HG03565 (cell line): ENCODE measurements at regions not wholly inside any gene's neighbourhood (a gene's known extent, or its start where the extent isn't known, plus 50 kb on each side); places are given as distances from the start of the nearest gene placed in this dataset.

Experiments
- ATAC-seq: cut with Tn5 transposase; IDR thresholded peaks from one replicate; pipeline ENCODE4 v1.9.1; 2021; ENCODE audit warnings: mild to moderate bottlenecking, moderate library complexity; ENCODE audit not compliant: unreplicated experiment

DNA sequence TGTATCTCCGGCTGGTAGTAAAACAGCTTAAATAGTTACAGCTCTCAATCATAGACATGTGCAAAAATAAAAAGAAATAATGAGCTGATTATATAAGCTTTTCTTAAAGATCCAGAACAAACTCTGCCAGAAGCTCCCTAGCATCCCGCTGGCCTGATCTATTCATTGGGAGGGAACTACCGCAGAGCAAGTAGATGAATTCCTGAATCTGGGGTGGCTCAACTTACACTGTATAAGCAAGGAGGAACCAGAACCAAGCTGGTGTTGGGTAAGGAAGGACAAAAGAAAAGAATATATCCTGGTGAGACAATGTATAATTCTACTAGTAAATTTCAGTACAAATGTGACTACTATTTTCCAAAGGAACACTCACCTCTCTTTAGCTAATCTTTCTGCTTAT, 1122.2 kb downstream of the OLFM4 start:
- ATAC-seq: no peak

- no peak for ATAC-seq
Observed at GRCh38 chr13:54162069-54162468, 1133.5 kb downstream of the OLFM4 start.

GRCh38 chr13:54165581-54166215, 1137.1 kb downstream of the OLFM4 start:
- ATAC-seq: no peak

GRCh38 chr13:54173996-54174395, 1145.4 kb downstream of the OLFM4 start:
- ATAC-seq: no peak

- no peak for ATAC-seq
Observed at GRCh38 chr13:54175466-54175865, 1146.9 kb downstream of the OLFM4 start.

DNA sequence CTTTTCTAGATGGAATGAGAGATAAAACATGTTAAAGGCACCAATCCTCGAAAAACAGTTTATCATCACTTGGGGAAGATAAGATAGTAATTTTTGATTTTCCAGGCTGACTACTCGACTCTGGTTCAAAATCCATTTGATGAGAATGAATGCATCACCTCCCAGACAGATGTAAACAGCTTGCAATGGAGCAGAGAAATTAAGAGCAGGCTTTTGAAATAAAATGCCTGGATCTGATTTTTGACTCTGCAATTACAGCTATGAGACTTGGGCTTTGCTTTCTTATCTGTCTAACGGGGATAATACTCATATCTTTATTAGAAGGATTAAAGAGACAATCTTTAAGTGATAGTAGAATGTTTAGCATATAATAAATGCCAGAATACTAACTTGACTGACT, 1148.9 kb downstream of the OLFM4 start:
- no peak for ATAC-seq

- ATAC-seq: no peak
Observed at GRCh38 chr13:54183166-54183565, 1154.6 kb downstream of the OLFM4 start.

DNA sequence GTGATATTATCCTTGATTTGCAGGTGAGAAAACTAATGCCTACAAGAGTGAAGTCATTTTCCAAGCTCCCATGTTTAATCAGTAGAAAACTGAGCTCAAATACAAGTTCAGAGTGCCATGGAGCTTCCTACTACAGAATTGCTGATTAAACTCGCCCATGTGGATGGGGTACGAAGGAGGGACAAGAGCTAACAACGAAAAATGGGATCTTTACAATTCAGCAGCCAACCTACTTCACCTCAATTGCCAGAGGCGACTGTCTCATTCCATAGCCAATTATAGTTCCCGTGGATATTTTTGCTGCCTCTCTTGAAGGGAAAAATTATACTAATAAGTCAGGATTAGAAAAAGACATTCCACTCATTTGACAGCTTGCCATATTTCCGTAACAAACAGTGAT, 1155.1 kb downstream of the OLFM4 start:
- no peak for ATAC-seq

GRCh38 chr13:54184576-54184975, 1156.0 kb downstream of the OLFM4 start:
- ATAC-seq: no peak

GRCh38 chr13:54185101-54185500, 1156.5 kb downstream of the OLFM4 start:
- ATAC-seq: no peak

GRCh38 chr13:54185785-54186184, 1157.2 kb downstream of the OLFM4 start:
- no peak for ATAC-seq

DNA sequence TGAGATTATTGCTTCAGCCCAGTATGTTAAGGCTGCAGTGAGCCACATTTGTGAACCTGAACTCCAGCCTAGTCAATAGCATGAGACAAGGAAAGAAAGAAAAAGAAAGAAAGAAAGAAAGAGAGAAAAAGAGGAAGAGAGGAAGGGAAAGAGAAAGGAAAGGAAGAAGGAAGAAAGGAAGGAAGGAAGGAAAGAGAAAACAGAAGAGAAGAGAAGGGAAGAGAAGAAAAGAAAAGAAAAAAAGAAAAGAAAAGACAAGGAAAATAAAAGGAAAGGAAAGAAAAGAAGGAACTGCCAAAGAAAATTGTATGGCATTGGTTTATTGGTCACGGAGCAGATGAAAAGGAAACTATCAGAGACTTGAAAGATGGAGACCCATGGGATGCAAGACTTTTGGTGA, 1158.8 kb downstream of the OLFM4 start:
- no peak for ATAC-seq

- no peak for ATAC-seq
Observed at GRCh38 chr13:54194233-54195024, 1165.8 kb downstream of the OLFM4 start.

- ATAC-seq: no peak
Observed at GRCh38 chr13:54196684-54197083, 1168.1 kb downstream of the OLFM4 start.

GRCh38 chr13:54198911-54199310, 1170.3 kb downstream of the OLFM4 start:
- no peak for ATAC-seq

- ATAC-seq: no peak
Observed at GRCh38 chr13:54206626-54207025, 1178.0 kb downstream of the OLFM4 start.

GRCh38 chr13:54210397-54211049, 1181.9 kb downstream of the OLFM4 start:
- no peak for ATAC-seq

- no peak for ATAC-seq
Observed at GRCh38 chr13:54216221-54216620, 1187.6 kb downstream of the OLFM4 start.

DNA sequence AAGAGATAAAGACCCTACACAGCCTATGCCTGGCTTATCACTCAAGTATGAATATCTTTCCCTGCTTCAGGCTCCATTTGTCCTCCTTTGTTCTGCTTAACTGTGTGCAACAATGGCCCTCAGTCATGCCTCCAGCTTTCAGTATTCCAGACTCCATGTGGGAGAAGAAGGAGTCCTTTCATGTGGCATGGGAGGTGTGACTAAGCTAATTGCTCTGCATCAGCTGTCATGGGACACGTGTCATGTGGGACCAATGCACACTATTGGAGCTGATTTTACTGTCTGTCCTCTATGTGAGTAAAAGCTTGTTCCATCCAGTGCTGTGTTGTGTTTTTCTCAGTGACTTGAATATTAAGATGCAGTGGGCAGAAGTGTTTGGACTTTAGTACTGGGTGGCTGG, 1198.3 kb downstream of the OLFM4 start:
- no peak for ATAC-seq

GRCh38 chr13:54232700-54233099, 1204.1 kb downstream of the OLFM4 start:
- ATAC-seq: no peak

DNA sequence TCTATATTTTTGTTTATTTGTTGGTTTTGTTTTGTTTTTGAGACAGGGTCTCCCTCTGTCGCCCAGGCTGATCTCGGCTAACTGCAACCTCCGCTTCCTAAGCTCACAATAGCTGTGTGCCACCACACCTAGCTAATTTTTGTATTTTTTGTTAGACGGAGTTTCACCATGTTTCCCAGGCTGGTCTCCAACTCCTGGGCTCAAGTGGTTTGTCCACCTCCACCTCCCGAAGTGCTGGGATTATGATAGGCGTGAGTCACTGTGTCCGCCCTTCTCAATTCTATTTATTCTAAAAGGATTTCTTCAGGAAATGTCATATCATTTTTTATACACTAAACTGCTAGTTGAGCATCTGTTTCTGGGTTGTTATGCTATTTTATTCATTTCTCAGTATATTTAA, 1206.0 kb downstream of the OLFM4 start:
- no peak for ATAC-seq

GRCh38 chr13:54241719-54242118, 1213.1 kb downstream of the OLFM4 start:
- no peak for ATAC-seq
